ENCODE measurements at regions not wholly inside any gene's neighbourhood (a gene's known extent, or its start where the extent isn't known, plus 50 kb on each side); places are given as distances from the start of the nearest gene placed in this dataset.

DNA sequence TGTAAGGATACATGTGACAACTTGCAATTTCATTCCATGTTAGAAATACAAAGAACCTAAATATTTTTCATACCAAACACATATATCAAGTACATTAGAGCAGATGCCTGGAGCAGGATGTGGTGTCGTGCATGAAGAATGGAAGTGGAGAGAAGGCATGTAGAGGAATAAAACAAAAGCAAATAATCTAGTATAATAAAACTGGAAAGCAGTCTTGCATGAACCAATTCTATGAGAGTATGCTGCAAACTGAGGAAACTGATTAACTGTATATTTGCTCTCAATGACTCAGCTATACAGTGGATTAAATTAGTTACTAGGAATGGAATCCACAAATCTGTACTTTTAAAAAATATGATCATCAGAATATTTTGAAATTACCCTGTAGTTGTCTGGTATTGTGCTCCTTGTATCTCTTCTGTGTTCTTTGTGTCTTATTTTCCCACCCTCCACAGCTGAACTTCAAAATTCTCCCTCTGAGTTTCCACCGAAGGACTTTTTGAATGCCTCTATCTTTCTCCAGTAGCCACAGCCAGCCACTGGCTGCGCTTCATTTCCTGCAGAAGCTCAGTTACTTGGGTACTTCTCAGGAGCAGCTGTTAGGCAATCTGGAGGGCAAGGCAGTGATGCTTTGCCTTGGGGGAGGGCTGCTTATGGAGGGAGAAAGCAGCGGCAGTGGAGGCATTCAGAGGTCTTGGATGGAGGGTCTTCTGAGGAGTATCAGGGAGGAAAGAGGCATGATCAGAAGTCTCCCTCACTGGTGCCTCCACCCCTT lies 608.0 kb downstream of the BRINP1 start:
- no peak for TF ChIP-seq EP300 (IDR thresholded peaks at IDR 0.05)
- no peak for TF ChIP-seq POLR2A (IDR thresholded peaks at IDR 0.05; ENCODE audit: low read length)
- no peak for TF ChIP-seq CEBPB (IDR thresholded peaks at IDR 0.05)
- TF ChIP-seq PHF8 (IDR thresholded peaks at IDR 0.05; ENCODE audit: borderline replicate concordance, low read depth): no peak
- TF ChIP-seq, protein P1, sequence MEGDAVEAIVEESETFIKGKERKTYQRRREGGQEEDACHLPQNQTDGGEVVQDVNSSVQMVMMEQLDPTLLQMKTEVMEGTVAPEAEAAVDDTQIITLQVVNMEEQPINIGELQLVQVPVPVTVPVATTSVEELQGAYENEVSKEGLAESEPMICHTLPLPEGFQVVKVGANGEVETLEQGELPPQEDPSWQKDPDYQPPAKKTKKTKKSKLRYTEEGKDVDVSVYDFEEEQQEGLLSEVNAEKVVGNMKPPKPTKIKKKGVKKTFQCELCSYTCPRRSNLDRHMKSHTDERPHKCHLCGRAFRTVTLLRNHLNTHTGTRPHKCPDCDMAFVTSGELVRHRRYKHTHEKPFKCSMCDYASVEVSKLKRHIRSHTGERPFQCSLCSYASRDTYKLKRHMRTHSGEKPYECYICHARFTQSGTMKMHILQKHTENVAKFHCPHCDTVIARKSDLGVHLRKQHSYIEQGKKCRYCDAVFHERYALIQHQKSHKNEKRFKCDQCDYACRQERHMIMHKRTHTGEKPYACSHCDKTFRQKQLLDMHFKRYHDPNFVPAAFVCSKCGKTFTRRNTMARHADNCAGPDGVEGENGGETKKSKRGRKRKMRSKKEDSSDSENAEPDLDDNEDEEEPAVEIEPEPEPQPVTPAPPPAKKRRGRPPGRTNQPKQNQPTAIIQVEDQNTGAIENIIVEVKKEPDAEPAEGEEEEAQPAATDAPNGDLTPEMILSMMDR (IDR thresholded peaks at IDR 0.05): no peak
- TF ChIP-seq NR3C1 (IDR thresholded peaks at IDR 0.05): no peak
- TF ChIP-seq, protein P2, sequence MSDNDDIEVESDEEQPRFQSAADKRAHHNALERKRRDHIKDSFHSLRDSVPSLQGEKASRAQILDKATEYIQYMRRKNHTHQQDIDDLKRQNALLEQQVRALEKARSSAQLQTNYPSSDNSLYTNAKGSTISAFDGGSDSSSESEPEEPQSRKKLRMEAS (IDR thresholded peaks at IDR 0.05): no peak
- no peak for TF ChIP-seq KDM1A (IDR thresholded peaks at IDR 0.05; ENCODE audit: low read depth)
- TF ChIP-seq, protein P3, sequence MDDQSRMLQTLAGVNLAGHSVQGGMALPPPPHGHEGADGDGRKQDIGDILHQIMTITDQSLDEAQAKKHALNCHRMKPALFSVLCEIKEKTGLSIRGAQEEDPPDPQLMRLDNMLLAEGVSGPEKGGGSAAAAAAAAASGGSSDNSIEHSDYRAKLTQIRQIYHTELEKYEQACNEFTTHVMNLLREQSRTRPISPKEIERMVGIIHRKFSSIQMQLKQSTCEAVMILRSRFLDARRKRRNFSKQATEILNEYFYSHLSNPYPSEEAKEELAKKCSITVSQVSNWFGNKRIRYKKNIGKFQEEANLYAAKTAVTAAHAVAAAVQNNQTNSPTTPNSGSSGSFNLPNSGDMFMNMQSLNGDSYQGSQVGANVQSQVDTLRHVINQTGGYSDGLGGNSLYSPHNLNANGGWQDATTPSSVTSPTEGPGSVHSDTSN (IDR thresholded peaks at IDR 0.05): no peak
- no peak for TF ChIP-seq CHD2 (IDR thresholded peaks at IDR 0.05; ENCODE audit: low read length, partially characterized antibody)
- TF ChIP-seq MYC (IDR thresholded peaks at IDR 0.05; ENCODE audit: borderline replicate concordance, low read length): no peak
- no peak for TF ChIP-seq RAD21 (conservative IDR thresholded peaks at IDR 0.05 in 1 of 2, IDR thresholded peaks at IDR 0.05 in 1 of 2)

Data from A549 (cell line).